ENCODE measurements at regions not wholly inside any gene's neighbourhood (a gene's known extent, or its start where the extent isn't known, plus 50 kb on each side); places are given as distances from the start of the nearest gene placed in this dataset.

DNA sequence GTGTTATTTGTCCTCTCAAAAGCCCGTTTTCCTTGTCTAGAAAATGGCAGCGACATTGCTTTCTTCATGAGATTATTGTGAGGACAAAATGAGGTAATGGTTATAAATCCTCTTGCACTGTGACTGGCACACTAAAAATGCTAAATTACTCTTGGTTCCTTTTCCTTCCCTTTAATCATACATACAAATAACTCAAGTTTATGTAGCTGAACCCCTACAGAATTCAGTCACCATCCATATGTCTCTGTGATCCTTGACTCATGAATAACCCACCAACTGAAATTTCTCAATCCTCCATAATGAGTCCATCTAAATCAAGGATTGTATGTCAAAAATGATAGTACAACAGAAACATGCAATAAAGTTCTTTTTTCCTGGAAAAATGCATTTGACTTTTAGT, 71.3 kb upstream of the VWC2 start:
- H3K9me3 Mint-ChIP-seq = no peaks in the 10 kb centered on the region
- H3K27ac Mint-ChIP-seq = no peak overlapping the region
- CTCF ChIA-PET = no interaction called here
- ATAC-seq (no peak), DNase-seq (ENCODE audit: low spot score) (no peak)
- POLR2A ChIA-PET = interaction anchor here (0.7 kb wide), 1 partner anchor 63 kb away, joined by 3 read pairs; no protein-coding TSS in a partner anchor
- no peaks in the 10 kb centered on the region for H3K36me3 Mint-ChIP-seq
- H3K27me3 Mint-ChIP-seq (ENCODE audit: low read depth) = peaks cover 10% of the 10 kb centered on the region
- TF ChIP-seq FOXP1 (CRISPR knock-in tag; IDR thresholded peaks at IDR 0.05; ENCODE audit: borderline replicate concordance) (no peak), SMAD4 (CRISPR knock-in tag; IDR thresholded peaks at IDR 0.05) (no peak), ATF1 (CRISPR knock-in tag; IDR thresholded peaks at IDR 0.05) (no peak), SOX15 (CRISPR knock-in tag; IDR thresholded peaks at IDR 0.05) (no peak), ZNF416 (CRISPR knock-in tag; IDR thresholded peaks at IDR 0.05) (no peak), MXD4 (CRISPR knock-in tag; IDR thresholded peaks at IDR 0.05; ENCODE audit: borderline replicate concordance) (no peak), GTF2I (CRISPR knock-in tag; conservative IDR thresholded peaks at IDR 0.05) (no peak)
- TF ChIP-seq, protein P1, sequence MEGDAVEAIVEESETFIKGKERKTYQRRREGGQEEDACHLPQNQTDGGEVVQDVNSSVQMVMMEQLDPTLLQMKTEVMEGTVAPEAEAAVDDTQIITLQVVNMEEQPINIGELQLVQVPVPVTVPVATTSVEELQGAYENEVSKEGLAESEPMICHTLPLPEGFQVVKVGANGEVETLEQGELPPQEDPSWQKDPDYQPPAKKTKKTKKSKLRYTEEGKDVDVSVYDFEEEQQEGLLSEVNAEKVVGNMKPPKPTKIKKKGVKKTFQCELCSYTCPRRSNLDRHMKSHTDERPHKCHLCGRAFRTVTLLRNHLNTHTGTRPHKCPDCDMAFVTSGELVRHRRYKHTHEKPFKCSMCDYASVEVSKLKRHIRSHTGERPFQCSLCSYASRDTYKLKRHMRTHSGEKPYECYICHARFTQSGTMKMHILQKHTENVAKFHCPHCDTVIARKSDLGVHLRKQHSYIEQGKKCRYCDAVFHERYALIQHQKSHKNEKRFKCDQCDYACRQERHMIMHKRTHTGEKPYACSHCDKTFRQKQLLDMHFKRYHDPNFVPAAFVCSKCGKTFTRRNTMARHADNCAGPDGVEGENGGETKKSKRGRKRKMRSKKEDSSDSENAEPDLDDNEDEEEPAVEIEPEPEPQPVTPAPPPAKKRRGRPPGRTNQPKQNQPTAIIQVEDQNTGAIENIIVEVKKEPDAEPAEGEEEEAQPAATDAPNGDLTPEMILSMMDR (IDR thresholded peaks at IDR 0.05) = no peak
- no peak overlapping the region for H3K4me3 Mint-ChIP-seq
- H3K4me1 Mint-ChIP-seq = peaks cover 4% of the 10 kb centered on the region

DNA sequence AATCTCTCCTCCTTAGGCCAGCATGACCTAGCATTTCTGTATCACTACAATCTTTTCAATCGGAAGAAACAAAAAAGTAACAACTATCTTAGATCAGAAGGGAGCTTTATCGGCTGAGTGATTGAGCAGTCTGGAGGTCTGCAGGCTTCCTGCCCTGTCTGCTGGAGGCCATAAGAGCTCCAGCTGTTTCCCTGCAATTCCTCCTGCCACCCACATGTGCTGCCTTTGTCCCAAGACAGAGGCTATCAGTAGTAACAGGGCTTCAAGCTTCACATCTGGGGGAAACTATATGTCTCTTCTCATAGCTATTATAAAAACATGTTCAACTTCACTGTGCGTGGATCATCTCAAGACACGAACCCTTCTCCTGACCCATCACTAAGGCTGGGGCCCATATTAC, 70.1 kb upstream of the VWC2 start:
- DNase-seq (ENCODE audit: low spot score) = no peak
- Mint-ChIP-seq H3K4me1 (peaks cover 13% of the 10 kb centered on the region), H3K4me3 (no peak overlapping the region), H3K36me3 (no peaks in the 10 kb centered on the region), H3K9me3 (no peaks in the 10 kb centered on the region), H3K27me3 (ENCODE audit: low read depth) (peaks cover 23% of the 10 kb centered on the region), H3K27ac (no peak overlapping the region)
- no peak for ATAC-seq
- ChIA-PET CTCF (interaction anchor here (0.9 kb wide), 1 partner anchor 74 kb away, joined by 3 read pairs; no protein-coding TSS in a partner anchor), POLR2A (no interaction called here)
- no peak for TF ChIP-seq ESRRA (CRISPR knock-in tag; IDR thresholded peaks at IDR 0.05; ENCODE audit: borderline replicate concordance)
- no peak for TF ChIP-seq SOX15 (CRISPR knock-in tag; IDR thresholded peaks at IDR 0.05)
- TF ChIP-seq MYBL2 (CRISPR knock-in tag; IDR thresholded peaks at IDR 0.05) = no peak
- TF ChIP-seq, protein P2, sequence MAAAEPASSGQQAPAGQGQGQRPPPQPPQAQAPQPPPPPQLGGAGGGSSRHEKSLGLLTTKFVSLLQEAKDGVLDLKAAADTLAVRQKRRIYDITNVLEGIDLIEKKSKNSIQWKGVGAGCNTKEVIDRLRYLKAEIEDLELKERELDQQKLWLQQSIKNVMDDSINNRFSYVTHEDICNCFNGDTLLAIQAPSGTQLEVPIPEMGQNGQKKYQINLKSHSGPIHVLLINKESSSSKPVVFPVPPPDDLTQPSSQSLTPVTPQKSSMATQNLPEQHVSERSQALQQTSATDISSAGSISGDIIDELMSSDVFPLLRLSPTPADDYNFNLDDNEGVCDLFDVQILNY (CRISPR knock-in tag; IDR thresholded peaks at IDR 0.05) = no peak
- no peak for TF ChIP-seq JUN (CRISPR knock-in tag; IDR thresholded peaks at IDR 0.05)
- no peak for TF ChIP-seq RORB (CRISPR knock-in tag; IDR thresholded peaks at IDR 0.05)

DNA sequence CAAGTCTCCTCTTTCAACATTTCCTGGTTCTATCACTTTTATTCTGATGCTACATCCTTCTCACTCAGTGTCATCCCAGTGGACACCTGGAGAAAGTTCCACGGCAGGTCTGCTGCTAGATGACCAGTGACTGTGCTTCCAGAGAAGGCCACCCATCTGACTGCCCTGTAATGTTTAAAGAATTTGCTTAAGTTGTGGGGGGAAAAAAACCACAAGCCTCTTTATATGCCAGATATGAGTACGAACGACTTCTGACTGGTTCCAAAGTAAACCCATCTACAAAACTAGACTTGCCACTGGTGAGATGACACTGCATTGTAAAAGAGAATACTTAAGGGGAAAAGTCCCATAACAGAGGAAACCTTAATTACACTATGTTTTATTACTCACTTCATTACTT, 69.6 kb upstream of the VWC2 start:
- Mint-ChIP-seq H3K4me3 (no peak overlapping the region), H3K27ac (no peak overlapping the region), H3K9me3 (no peaks in the 10 kb centered on the region), H3K4me1 (peaks cover 13% of the 10 kb centered on the region), H3K36me3 (no peaks in the 10 kb centered on the region), H3K27me3 (ENCODE audit: low read depth) (peaks cover 28% of the 10 kb centered on the region)
- CTCF ChIA-PET = interaction anchor here (0.9 kb wide), 1 partner anchor 73 kb away, joined by 3 read pairs; no protein-coding TSS in a partner anchor
- DNase-seq (ENCODE audit: low spot score) (no peak), ATAC-seq (no peak)
- POLR2A ChIA-PET = no interaction called here
- TF ChIP-seq, protein P3, sequence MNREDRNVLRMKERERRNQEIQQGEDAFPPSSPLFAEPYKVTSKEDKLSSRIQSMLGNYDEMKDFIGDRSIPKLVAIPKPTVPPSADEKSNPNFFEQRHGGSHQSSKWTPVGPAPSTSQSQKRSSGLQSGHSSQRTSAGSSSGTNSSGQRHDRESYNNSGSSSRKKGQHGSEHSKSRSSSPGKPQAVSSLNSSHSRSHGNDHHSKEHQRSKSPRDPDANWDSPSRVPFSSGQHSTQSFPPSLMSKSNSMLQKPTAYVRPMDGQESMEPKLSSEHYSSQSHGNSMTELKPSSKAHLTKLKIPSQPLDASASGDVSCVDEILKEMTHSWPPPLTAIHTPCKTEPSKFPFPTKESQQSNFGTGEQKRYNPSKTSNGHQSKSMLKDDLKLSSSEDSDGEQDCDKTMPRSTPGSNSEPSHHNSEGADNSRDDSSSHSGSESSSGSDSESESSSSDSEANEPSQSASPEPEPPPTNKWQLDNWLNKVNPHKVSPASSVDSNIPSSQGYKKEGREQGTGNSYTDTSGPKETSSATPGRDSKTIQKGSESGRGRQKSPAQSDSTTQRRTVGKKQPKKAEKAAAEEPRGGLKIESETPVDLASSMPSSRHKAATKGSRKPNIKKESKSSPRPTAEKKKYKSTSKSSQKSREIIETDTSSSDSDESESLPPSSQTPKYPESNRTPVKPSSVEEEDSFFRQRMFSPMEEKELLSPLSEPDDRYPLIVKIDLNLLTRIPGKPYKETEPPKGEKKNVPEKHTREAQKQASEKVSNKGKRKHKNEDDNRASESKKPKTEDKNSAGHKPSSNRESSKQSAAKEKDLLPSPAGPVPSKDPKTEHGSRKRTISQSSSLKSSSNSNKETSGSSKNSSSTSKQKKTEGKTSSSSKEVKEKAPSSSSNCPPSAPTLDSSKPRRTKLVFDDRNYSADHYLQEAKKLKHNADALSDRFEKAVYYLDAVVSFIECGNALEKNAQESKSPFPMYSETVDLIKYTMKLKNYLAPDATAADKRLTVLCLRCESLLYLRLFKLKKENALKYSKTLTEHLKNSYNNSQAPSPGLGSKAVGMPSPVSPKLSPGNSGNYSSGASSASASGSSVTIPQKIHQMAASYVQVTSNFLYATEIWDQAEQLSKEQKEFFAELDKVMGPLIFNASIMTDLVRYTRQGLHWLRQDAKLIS (CRISPR knock-in tag; IDR thresholded peaks at IDR 0.05; ENCODE audit: borderline replicate concordance) = no peak
- TF ChIP-seq, protein P1 (IDR thresholded peaks at IDR 0.05) = no peak
- TF ChIP-seq, protein P4, sequence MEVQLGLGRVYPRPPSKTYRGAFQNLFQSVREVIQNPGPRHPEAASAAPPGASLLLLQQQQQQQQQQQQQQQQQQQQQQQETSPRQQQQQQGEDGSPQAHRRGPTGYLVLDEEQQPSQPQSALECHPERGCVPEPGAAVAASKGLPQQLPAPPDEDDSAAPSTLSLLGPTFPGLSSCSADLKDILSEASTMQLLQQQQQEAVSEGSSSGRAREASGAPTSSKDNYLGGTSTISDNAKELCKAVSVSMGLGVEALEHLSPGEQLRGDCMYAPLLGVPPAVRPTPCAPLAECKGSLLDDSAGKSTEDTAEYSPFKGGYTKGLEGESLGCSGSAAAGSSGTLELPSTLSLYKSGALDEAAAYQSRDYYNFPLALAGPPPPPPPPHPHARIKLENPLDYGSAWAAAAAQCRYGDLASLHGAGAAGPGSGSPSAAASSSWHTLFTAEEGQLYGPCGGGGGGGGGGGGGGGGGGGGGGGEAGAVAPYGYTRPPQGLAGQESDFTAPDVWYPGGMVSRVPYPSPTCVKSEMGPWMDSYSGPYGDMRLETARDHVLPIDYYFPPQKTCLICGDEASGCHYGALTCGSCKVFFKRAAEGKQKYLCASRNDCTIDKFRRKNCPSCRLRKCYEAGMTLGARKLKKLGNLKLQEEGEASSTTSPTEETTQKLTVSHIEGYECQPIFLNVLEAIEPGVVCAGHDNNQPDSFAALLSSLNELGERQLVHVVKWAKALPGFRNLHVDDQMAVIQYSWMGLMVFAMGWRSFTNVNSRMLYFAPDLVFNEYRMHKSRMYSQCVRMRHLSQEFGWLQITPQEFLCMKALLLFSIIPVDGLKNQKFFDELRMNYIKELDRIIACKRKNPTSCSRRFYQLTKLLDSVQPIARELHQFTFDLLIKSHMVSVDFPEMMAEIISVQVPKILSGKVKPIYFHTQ (CRISPR knock-in tag; IDR thresholded peaks at IDR 0.05) = no peak
- TF ChIP-seq, protein P5, sequence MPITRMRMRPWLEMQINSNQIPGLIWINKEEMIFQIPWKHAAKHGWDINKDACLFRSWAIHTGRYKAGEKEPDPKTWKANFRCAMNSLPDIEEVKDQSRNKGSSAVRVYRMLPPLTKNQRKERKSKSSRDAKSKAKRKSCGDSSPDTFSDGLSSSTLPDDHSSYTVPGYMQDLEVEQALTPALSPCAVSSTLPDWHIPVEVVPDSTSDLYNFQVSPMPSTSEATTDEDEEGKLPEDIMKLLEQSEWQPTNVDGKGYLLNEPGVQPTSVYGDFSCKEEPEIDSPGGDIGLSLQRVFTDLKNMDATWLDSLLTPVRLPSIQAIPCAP (CRISPR knock-in tag; IDR thresholded peaks at IDR 0.05) = no peak
- TF ChIP-seq ZNF416 (CRISPR knock-in tag; IDR thresholded peaks at IDR 0.05) = no peak
- no peak for TF ChIP-seq RORB (CRISPR knock-in tag; IDR thresholded peaks at IDR 0.05)
- no peak for TF ChIP-seq EMX1 (CRISPR knock-in tag; IDR thresholded peaks at IDR 0.05)
- TF ChIP-seq JAZF1 (CRISPR knock-in tag; IDR thresholded peaks at IDR 0.05) = no peak
